ENCODE measurements at regions not wholly inside any gene's neighbourhood (a gene's known extent, or its start where the extent isn't known, plus 50 kb on each side); places are given as distances from the start of the nearest gene placed in this dataset.
A peak's percentile ranks its signal among the peaks of the same experiment; 100 is the strongest.

- no peak for DNase-seq
These were observed 64.8 kb downstream of the PTHLH start for GRCh38 chr12:27907766-27908165.

DNA sequence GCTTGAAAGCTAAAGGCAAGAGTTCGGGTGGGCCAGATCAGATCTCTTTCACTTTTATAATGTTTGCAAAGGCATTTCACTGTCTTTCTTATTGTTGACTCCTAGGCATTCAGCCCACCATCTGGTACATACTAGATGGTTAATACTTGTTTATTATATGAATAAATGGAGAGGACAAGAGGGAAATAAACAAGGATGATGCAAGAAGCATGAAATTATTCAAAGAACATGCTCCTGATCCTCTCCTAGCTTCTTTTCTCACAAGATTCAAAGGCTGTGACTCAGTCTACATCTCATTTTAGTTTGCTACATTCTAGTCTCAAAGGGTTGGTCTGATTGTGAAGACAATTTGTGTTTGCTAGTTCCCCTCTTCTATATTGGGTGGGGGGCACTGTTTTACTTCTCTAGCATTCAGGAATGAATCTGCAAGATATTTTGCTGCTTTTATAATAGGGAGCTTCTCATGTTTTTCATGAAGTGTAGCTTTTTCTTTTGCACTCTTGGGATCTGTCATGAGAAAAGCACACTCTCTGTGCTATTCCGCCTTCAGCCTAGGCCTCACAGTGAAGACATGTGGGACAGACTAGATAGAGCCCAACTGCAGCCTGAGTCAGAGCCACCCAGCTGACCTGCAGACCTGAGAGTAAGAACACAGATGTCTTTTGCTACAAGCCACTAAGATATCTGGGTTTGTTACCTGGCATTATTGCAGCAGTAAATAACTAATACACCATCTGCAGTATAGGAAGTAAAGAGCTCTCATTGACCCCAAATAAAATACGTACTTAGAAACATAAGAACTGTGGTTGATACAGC, 65.7 kb downstream of the PTHLH start:
- no peak for DNase-seq

DNA sequence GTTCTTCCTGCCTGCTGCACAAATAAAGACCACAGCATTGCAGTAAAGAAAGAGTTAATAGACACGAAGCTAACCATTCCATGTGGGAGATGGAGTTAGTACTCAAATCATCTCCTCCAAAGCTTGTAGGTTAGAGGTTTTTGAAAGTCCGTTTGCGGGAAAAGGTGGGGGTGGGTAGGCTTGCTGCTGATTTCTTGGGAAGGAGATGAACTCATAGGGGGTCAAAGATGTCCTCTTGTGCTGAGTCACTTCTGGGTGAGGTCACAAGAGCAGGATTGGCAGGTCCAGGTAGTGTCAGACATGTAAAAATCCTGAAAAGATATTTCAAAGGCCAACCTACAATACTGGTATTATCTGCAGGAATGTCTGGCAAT, 66.4 kb downstream of the PTHLH start:
- DNase-seq: no peak

- DNase-seq: no peak
These were observed 67.0 kb downstream of the PTHLH start for GRCh38 chr12:27905285-27906126.

- no peak for DNase-seq
These were observed 69.9 kb downstream of the PTHLH start for GRCh38 chr12:27902651-27903050.

DNA sequence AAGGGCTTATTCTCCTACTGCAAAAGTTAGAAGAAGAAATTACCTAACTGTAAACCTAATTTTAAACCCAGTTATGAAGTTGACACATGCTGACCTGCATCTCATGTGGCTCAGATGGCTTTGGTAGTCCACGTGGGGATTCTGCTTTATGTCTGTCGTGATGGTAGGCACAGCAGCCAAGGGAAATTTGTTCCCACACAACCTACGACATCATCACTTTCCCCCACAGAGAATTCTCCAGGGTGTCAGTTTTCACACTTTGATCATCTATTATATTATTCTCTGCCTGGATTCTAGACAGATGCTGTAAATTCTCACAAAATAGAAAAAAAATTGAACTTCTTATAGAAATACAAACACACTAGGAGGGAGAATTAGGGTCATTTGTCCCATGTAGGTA, 70.6 kb downstream of the PTHLH start:
- no peak for DNase-seq

DNA sequence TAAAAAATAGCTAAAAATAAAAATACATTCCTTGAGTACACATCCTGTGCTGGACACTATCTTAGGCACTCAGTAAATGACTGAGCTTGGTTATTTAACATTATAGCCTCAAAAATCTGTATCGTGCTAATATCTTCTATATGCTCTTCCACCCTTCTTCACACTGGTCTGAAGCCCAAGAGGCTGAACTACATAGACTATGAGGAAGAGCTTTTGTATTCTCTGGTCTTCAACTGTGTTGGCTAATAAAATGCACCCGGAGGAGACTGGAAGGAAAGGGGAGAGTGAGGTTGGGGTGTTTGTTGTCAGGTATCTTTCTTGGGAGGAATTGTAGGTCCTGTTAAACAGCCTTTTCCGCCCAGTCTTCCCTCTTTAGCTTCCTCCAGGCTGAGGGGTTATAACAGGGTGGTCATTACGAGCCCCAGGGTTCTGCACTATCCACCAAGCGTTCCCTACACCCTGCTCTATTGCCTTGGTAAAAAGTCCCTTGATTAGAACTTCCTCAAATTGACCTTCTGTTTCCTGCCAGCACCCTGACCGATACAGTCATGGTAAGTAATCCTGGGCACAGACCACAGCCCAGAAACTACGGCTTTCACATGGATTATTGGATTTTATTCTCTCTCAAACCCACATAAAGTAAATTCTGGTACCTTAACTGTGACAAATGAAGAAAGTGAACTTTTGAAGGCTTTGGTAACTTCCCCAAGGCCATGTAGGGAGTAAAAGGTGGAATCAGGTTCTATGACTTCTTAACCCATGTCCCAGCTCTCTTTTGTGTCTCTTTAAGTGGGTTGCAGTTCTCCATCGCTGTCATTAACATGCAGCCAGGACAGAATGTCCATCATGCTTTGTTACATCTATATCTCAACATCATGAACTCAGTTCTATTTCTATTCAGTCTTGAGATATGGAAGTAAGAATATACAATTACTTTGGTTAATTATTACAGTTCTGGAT, 71.3 kb downstream of the PTHLH start:
- DNase-seq: no peak

- peak; percentile 37 for DNase-seq
These were observed 73.3 kb downstream of the PTHLH start for GRCh38 chr12:27899151-27899661.

DNA sequence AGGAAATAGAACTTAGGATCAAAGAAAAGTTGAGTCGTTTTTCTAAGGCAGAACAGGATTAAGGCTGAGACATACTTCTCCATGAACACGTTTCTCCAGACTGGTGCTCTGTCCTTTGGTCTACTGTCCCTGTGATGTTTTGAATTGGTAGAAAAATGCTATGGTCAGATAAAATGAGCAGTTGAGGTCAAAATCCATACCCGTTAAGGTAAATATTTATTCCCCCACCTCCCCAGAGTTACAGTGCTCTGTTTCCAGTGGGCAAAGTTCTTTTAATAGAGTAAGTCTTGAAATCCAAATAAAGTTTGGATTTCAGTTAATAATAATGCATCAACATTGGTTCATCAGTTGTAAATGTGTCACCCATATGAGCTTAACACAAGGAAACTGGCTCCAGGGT, 74.5 kb downstream of the PTHLH start:
- no peak for DNase-seq

DNA sequence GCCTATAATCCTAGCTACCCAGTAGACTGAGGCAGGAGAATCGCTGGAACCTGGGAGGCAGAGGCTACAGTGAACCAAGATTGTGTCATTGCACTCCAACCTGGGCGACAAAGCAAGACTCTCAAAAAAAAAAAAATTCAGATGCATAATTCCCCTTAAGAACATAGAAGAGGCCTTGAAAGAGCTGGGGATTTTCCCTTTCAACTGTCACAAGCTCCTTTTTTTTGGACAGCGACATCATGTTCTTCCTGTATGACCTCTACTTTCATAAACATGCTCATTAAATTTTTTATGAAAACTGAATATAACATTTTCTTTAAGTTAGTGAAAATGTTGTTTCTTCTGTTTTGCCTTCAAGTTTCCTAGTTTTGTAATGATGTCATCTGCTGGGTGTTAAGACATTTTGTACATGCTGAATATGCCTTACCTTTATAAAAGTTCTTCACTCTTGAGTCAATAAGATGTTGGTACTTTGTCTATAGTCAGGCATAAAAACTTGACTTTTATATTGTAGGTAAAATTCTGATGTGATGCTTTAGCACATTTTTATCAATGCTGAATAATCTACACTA, 76.0 kb downstream of the PTHLH start:
- DNase-seq: no peak

DNA sequence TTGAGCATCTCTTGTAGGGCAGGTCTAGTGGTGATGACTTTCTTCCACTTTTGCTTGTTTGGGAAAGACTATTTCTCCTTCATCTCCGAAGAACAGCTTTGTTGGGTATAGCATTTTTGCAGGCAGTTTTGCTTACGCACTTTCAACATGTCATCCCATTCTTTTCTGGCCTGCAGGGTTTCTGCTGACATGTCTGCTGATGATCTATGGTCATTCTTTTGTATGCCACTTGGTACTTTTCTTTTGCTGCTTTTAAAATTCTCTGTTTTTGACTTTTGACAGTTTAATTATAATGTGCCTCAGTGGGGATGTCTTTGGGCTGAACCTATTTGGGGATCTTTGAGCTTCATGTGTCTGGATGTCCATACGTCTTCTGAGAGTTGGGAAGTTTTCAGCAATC, 78.2 kb downstream of the PTHLH start:
- no peak for DNase-seq

GRCh38 chr12:27879708-27880107, 92.8 kb downstream of the PTHLH start:
- no peak for DNase-seq

DNA sequence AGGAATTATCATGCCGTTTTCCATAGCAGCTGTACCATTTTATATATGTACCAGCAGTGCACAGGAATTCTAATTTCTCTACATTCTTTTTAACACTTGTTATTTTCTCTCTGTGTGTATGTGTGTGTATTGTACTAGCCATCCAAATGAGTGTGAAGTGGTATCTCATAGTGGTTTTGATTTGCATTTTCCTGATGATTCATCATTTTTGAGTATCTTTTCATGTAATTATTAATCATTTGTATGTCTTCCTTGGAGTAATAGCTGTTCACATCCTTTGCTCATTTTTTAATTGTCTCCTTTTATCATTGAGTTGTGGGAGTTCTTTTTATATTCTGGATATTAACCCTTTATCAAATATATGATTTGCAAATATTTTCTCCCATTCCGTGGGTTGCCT, 95.6 kb upstream of the MANSC4 start:
- no peak for DNase-seq

GRCh38 chr12:27873010-27873409, 93.0 kb upstream of the MANSC4 start:
- no peak for DNase-seq

DNA sequence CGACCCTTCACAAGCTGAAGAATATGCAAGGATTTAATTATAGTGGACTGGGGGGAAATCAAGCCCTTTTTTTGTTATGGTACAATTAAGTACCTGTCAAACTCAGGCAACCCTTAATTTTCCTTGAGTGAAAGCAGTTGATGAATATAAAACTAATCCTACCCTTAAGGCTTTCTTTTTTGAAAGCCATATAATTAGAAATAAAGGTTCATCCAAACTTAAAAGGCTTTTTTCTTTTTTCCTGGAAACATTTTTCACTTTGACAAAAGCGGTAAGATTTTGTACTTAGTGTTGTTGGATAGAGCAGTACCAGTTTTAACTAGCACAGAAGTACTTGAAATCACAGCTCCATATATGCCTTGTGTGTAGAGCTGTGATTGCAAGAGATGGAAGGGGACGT, 91.9 kb upstream of the MANSC4 start:
- no peak for DNase-seq

GRCh38 chr12:27870939-27871338, 90.9 kb upstream of the MANSC4 start:
- DNase-seq: no peak

GRCh38 chr12:27869567-27869966, 89.5 kb upstream of the MANSC4 start:
- DNase-seq: no peak

DNA sequence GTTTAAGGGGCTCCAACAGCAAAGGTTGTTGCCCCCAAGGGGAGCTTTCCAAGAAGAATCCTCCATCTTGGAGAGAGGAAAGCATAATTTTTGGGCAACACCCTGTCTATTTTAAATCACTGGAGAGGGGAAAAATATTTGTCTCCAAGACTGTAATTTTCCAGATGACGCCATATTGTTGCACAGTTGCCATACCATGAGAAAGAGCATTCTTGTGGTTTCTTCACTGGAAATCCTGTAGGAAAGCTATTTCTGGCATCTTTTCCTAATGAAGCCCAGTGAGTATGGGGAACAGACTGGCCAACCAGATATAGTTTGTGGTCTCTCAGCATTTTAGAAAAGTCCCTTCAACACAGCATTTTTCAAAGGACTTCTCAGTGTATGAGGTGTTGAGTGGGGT, 88.1 kb upstream of the MANSC4 start:
- no peak for DNase-seq

- DNase-seq: no peak
These were observed 86.5 kb upstream of the MANSC4 start for GRCh38 chr12:27866373-27867101.

DNA sequence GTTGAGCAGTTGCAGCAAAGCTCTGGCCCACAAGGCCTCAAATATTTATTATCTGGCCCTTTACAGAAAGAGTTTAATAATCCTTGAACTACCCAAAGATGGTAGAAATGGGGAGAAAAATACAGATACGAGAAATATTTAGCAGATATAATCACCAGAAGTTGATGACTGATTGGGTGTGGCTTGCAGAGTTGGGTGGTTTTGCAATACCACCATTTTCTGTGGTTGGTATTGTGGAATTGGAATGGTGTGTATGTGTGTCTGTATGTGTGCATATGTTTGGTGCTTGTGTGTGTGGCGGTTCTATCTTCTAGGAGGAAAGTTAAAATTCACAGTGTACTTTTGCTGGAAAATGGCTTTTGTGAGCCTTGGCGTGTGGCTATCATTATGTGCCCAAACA, 85.4 kb upstream of the MANSC4 start:
- DNase-seq: no peak

GRCh38 chr12:27864521-27864920, 84.5 kb upstream of the MANSC4 start:
- no peak for DNase-seq

GRCh38 chr12:27863839-27864238, 83.8 kb upstream of the MANSC4 start:
- DNase-seq: no peak

Measured in kidney glomerular epithelial cell (primary cell).